HG03108 (cell line): ENCODE measurements at regions not wholly inside any gene's neighbourhood (a gene's known extent, or its start where the extent isn't known, plus 50 kb on each side); places are given as distances from the start of the nearest gene placed in this dataset.
"Not testable (repeated sequence)": the region's sequence is repeated elsewhere in the genome, so short reads cannot be mapped to it uniquely, and the experiment has no call there.

Experiments used
- ATAC-seq: cut with Tn5 transposase; IDR thresholded peaks from one replicate; pipeline ENCODE4 v1.9.1; 2021; ENCODE audit warnings: moderate library complexity; ENCODE audit not compliant: unreplicated experiment

- ATAC-seq, result no peak
Measured at GRCh38 chr13:60716313-60716712, 319.3 kb downstream of the TDRD3 start.

GRCh38 chr13:60707878-60708277, 310.9 kb downstream of the TDRD3 start:
- ATAC-seq, result no peak

GRCh38 chr13:60701895-60702294, 304.9 kb downstream of the TDRD3 start:
- no peak for ATAC-seq

GRCh38 chr13:60700994-60701393, 304.0 kb downstream of the TDRD3 start:
- no peak for ATAC-seq

- no peak for ATAC-seq
Measured at GRCh38 chr13:60699636-60700035, 302.6 kb downstream of the TDRD3 start.

- ATAC-seq, result no peak
Measured at GRCh38 chr13:60696602-60697001, 299.6 kb downstream of the TDRD3 start.

- no peak for ATAC-seq
Measured at GRCh38 chr13:60691268-60691667, 294.2 kb downstream of the TDRD3 start.

- ATAC-seq, result no peak
Measured at GRCh38 chr13:60690604-60691003, 293.6 kb downstream of the TDRD3 start.

- ATAC-seq, result no peak
Measured at GRCh38 chr13:60689571-60689970, 292.6 kb downstream of the TDRD3 start.

GRCh38 chr13:60689076-60689475, 292.1 kb downstream of the TDRD3 start:
- ATAC-seq, result no peak

GRCh38 chr13:60679928-60680694, 283.1 kb downstream of the TDRD3 start:
- ATAC-seq, result no peak

- no peak for ATAC-seq
Measured at GRCh38 chr13:60679131-60679530, 282.1 kb downstream of the TDRD3 start.

- no peak for ATAC-seq
Measured at GRCh38 chr13:60671386-60671785, 274.4 kb downstream of the TDRD3 start.

GRCh38 chr13:60663788-60664187, 266.8 kb downstream of the TDRD3 start:
- ATAC-seq, result no peak

- no peak for ATAC-seq
Measured at GRCh38 chr13:60662595-60662994, 265.6 kb downstream of the TDRD3 start.

- ATAC-seq, result no peak
Measured at GRCh38 chr13:60661521-60661920, 264.5 kb downstream of the TDRD3 start.

- not testable (repeated sequence) for ATAC-seq
Measured at GRCh38 chr13:60657586-60657985, 260.6 kb downstream of the TDRD3 start.

GRCh38 chr13:60655256-60655655, 258.2 kb downstream of the TDRD3 start:
- ATAC-seq, result no peak

- ATAC-seq, result no peak
Measured at GRCh38 chr13:60654415-60654814, 257.4 kb downstream of the TDRD3 start.

GRCh38 chr13:60647547-60647946, 250.5 kb downstream of the TDRD3 start:
- no peak for ATAC-seq

GRCh38 chr13:60646620-60647019, 249.6 kb downstream of the TDRD3 start:
- ATAC-seq, result no peak

- no peak for ATAC-seq
Measured at GRCh38 chr13:60645676-60646075, 248.7 kb downstream of the TDRD3 start.

- no peak for ATAC-seq
Measured at GRCh38 chr13:60642552-60642951, 245.5 kb downstream of the TDRD3 start.
